GM19397 (cell line): ENCODE measurements at regions not wholly inside any gene's neighbourhood (a gene's known extent, or its start where the extent isn't known, plus 50 kb on each side); places are given as distances from the start of the nearest gene placed in this dataset.
"Not testable (repeated sequence)": the region's sequence is repeated elsewhere in the genome, so short reads cannot be mapped to it uniquely, and the experiment has no call there.

Source experiments
- ATAC-seq: cut with Tn5 transposase; IDR thresholded peaks from one replicate; pipeline ENCODE4 v1.9.1; 2021; ENCODE audit warnings: mild to moderate bottlenecking, moderate library complexity; ENCODE audit not compliant: unreplicated experiment

DNA sequence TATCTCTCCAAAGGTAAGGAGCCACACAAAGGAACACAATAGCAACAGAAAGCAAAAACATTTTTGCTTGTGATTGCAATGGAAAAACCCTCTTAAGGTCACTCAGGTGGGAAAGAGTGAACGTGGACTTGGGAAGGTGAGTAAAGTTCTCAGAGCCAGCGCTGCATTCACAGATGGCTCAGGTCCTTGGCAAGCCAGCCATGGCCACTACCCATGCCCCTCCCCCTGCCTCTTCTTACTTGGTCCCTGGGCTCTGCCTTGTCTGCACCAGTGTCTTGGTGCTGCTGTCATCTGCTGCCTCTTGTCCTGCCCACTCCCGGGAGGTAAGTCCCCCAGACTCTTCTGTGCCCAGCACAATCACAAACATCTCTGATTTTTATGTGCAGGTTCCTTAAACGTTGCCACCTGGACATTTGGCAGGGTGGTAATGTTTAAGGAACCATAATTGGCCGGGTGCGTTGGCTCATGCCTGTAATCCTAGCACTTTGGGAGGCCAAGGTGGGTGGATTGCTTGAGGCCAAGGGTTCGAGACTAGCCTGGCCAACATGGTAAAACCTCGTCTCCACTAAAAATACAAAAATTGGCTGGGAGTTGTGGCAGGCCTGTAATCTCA, 74.6 kb downstream of the FEM1C start:
- ATAC-seq: no peak

- no peak for ATAC-seq
Measured at GRCh38 chr5:115467628-115468027, 76.9 kb downstream of the FEM1C start.

- ATAC-seq: no peak
Measured at GRCh38 chr5:115465431-115465830, 79.1 kb downstream of the FEM1C start.

DNA sequence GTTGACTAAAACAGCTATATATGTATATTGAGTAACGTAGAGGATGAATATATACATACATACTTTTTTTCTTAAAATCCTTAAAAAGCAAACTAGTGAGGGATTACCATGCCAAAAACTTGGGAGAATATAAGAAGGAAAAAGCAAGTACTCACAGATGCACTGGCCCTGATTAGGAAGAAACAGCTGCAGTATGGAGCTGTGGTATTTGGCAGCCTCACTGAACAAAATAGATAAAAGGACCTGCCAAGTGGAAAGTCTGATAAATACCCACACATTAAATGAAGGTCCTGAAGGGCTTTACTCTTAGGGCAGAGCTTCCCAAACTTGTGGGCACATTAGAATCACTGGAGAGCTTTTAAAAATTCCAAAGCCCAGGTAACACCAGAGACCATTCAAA, 80.6 kb downstream of the FEM1C start:
- no peak for ATAC-seq

- no peak for ATAC-seq
Measured at GRCh38 chr5:115461506-115462290, 82.9 kb downstream of the FEM1C start.

DNA sequence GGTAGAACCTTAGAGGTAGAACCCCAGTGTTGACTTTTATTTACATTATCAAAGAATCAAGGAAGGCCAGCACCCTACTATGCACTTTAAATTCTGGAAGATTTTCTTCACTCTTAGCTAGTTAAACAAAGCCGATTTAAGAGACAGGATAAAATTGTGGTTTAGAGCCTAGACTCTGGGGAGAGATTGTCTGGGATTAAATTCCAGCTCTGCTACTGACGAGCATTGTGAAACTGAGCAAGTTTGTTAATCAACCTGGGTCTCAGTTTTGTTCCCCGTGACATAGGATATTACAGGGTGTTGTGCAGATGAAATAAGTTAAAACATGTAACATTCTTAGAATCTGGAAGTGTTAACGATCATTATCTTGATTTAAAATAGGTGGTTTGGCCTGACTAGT, 83.5 kb downstream of the FEM1C start:
- no peak for ATAC-seq

GRCh38 chr5:115460472-115460871, 84.1 kb downstream of the FEM1C start:
- ATAC-seq: no peak

DNA sequence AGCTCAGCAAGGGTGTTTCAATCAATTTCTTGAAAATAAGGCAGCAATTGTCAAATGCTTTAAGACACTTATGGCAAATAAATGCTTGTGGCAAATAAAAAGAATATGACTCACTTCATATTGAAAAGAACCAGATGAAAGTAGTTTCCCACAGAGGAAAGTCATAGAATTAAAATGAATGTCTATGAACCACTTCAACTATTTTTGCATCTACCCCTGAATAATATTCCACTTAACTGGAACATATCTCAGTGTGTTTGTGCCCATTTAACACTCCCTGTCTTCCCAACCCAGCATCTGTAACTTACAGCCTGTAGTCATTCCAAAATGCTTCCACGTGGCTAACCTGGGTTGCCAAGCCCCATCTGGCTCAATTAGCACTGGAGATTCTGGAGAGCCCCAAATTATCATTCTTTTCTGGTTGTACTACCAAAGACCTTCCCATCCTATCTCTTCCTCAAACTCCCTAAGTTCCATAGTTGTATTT, 84.7 kb downstream of the FEM1C start:
- ATAC-seq: no peak

DNA sequence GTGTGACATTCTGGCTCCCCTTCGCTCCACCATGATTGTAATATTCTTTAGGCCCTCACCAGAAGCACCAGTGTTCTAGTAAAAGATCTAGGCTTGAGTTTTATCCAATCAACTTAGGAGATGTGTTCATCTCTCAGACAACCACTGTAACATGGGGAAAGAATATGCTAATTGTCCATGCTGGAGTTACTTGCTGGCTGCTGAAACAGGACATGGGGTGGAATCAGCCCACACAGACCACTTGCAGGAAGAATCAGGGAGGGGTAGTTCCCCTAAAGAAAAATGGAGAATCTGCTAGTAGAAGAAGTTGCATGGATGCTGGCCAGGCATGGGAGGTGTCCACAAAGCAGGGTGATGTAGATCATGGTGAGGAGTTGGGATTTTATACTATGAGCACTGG, 86.2 kb downstream of the FEM1C start:
- no peak for ATAC-seq

GRCh38 chr5:115458003-115458409, 86.6 kb downstream of the FEM1C start:
- ATAC-seq: no peak

DNA sequence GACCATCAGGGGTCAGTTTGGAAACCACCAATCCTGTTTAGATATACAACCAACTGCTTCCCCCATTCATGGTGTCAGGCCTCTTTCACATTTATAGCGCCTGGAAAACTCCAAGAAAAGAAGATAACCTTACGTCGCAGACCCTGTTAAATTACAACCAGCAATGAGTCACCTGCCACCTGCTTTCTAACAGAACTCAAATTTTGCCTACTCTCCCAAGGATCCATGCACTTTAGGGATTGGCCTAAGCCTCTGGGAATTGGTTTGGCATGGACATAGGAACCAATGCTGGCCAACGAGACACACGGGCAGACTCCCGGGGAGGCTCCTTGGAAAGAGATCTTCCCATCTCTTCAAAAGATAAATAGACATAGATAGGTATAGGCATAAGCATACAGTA, 87.0 kb downstream of the FEM1C start:
- no peak for ATAC-seq

DNA sequence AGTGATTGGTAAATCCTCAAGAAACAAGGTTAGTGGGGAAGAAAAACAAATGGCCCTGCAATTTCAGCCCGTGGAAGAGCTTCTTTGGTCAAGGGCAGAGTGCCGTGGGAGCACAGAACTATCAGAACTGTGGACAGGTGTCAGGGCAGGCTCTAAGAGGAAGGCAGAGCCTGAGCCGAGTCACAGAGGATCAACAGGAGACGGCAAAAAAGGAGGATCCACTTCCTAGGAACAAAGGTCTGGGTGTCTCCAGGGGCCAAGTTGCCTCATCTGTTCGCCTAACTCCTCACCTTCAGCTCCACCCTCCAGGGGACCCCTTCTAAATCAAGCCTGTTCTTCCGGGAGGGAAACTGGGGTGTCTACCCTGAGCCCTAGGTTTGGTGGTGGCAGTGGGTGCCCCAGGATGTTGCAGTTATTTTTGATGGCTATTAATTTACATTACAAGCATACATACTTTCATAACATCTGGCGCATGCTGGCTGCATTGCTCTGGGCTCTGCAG, 88.0 kb downstream of the FEM1C start:
- ATAC-seq: no peak

DNA sequence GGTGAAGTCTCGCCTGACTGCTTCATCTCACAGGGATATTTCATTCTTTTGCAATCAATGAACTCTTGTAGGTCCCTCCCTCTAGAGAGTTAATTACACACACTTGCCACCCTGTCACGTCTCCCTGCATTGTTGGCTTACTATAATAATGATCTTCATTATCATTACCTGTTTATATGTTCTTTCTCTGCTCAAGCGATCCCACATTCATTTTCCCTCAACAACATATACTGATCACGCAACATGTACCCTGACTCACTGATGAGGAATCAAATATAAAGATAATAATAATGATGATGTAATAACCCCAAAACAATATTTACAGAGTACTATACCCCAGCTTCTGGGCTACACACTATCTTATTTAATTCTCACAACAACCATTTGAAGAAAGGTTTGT, 88.5 kb downstream of the FEM1C start:
- no peak for ATAC-seq

GRCh38 chr5:115455301-115455707, 89.3 kb downstream of the FEM1C start:
- no peak for ATAC-seq

- ATAC-seq: no peak
Measured at GRCh38 chr5:115453391-115454095, 91.0 kb downstream of the FEM1C start.

DNA sequence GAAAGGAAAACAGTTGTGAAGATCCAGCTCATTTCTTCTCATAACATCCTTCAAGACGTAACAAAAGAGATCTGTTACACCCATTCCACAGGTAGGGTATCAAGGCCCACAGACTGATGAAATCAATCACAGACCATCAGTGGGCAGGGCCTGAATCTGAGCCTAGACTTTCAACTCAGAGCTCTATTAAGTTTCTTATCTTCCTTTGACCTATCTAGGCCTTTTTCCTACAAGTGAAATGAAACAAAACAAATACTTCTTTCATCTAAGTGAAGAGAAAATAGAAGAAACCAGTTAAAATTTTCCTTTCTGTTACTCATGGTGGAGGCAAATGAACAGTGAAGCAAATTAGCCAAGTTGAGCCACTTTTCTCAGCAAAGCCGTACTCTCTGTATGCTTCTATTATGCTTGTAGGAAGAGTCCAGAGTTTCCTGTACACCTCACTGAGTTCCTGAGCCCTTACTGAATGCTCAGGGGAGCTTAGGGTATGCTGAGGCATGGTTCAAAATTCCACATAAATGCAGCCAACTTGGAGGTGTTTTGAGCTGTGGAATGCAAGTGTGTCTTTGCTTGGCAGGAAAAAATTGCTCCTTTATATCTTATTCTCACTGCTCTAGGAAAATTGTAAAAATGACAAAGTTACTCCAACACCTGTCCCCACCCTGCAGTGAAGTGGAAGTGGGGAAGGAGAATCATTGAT, 91.9 kb downstream of the FEM1C start:
- ATAC-seq: no peak

GRCh38 chr5:115452083-115452482, 92.5 kb downstream of the FEM1C start:
- no peak for ATAC-seq

DNA sequence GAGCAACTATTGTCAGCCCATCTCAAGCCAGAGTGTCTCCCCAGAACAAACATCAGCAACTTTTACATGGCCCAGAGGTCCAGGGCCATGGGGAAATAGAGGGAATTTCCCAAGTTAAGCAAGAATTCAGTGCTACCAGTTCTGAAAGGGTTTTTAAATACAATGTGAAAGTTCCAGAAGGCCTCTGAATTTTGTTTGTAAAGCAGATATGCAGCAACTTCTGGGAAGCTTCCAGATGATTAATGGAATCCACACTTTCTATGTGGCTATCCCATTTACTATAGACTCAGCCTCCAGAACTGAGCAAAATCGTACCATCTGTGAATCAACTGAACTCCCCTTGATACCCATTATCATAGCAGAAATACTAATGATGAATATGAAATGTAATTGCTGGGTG, 93.8 kb downstream of the FEM1C start:
- ATAC-seq: no peak

DNA sequence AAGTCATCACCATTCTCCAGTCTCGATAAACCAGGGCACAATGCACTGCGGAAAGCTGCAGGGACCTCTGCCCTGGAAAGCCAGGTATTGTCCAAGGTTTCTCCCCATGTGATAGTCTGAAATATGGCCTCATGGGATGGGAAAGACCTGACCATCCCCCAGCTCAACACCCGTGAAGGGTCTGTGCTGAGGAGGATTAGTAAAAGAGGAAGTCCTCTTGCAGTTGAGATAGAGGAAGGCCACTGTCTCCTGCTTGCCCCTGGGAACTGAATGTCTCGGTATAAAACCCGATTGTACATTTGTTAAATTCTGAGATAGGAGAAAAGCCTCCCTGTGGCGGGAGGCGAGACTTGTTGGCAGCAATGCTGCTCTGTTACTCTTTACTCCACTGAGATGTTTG, 95.9 kb downstream of the FEM1C start:
- not testable (repeated sequence) for ATAC-seq

DNA sequence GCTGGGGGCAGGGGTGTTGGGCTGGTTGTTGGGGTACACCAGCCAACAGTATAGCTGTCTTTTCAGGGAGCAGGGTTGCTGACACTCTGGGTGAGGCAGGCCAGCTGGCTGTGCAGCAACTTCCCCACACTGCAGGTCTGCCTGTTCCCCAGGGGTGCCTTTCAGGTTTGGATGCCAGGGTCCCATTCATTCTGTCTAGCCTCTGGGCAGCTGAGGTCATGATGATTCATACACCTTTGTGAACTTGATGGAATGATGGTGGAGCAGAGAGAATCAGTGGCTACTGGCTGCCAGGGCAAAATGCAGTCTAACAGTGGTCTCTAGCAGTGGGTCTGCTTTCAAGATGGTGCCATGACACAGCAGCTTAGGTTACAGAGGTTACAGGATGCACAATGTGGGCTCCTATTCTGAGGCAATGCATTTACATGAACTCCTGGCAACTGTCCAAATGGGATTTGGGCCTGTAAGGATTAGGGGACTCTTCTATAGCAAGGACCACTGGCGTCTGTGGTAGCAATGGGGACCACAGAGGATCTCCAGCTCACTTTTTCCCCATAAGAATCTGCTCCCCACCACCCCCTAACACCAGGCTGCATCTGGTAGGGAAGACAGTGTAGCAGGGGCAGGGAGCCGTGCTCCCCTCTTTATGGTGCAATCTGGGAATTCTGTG, 103.7 kb downstream of the FEM1C start:
- ATAC-seq: no peak

GRCh38 chr5:115439639-115440038, 104.9 kb downstream of the FEM1C start:
- no peak for ATAC-seq
